K562 (cell line): ENCODE measurements at regions not wholly inside any gene's neighbourhood (a gene's known extent, or its start where the extent isn't known, plus 50 kb on each side); places are given as distances from the start of the nearest gene placed in this dataset.

Experiments used
- ELF1 ChIP-seq: fragments of 200-800 bp; sonication (Bioruptor generic); IDR thresholded peaks from 2 replicates; pipeline ENCODE4 v1.6.1; 2016; ENCODE audit warnings: missing genetic modification characterization, missing compliant biosample characterization
- EP300 ChIP-seq: IDR thresholded peaks from 2 replicates; pipeline ENCODE4 v1.6.1; 2012; ENCODE audit warnings: low read length, improper control_type of control experiment
- IRF2 ChIP-seq: sonication (generic); formaldehyde crosslinking; IDR thresholded peaks from 2 replicates; pipeline ENCODE4 v1.8.1; 2022; ENCODE audit warnings: mild to moderate bottlenecking, missing genetic modification reagents
- MEF2A ChIP-seq: IDR thresholded peaks from 2 replicates; pipeline ENCODE4 v1.6.1; 2011; ENCODE audit warnings: low read depth, mild to moderate bottlenecking, low read length, moderate library complexity; ENCODE audit not compliant: control insufficient read depth
- MXD1 ChIP-seq: fragments of 250-450 bp; sonication (Bioruptor Pico); IDR thresholded peaks from 2 replicates; pipeline ENCODE4 v1.8.0; 2021; ENCODE audit warnings: borderline replicate concordance, mild to moderate bottlenecking, moderate library complexity; ENCODE audit not compliant: poor library complexity, severe bottlenecking
- POLR2B ChIP-seq: fragments of 450-650 bp; IDR thresholded peaks from 2 replicates; pipeline ENCODE4 v1.6.1; 2018; ENCODE audit warnings: low read depth; ENCODE audit not compliant: partially characterized antibody
- REST ChIP-seq, 2 experiments: fragments of 450-650 bp; formaldehyde crosslinking in 1 of 2; IDR thresholded peaks; 2 replicates each; pipeline versions ENCODE4 v1.4.0 to v1.6.1; 2014 to 2020; ENCODE audit warnings: mild to moderate bottlenecking in 2 of 2, borderline replicate concordance in 1 of 2, low read depth in 1 of 2
- RNF2 ChIP-seq: sonication (generic); IDR thresholded peaks from 2 replicates; pipeline ENCODE4 v1.6.1; 2016
- SRSF7 ChIP-seq: fragments of 200-400 bp; formaldehyde crosslinking; optimal IDR thresholded peaks from 2 replicates; pipeline ENCODE3; 2017; ENCODE audit warnings: mild to moderate bottlenecking, low read depth, low read length
- TCF3 ChIP-seq: sonication (generic); formaldehyde crosslinking; IDR thresholded peaks from 2 replicates; pipeline ENCODE4 v1.4.0; 2020; ENCODE audit warnings: mild to moderate bottlenecking, missing genetic modification reagents
- ZBTB40 ChIP-seq, 2 experiments: fragments of 450-650 bp in 1 of 2; sonication (generic) in 1 of 2; formaldehyde crosslinking in 1 of 2; IDR thresholded peaks; 2 replicates each; pipeline versions ENCODE4 v1.7.1 to v1.9.0; 2016 to 2022; ENCODE audit warnings: inconsistent platforms in 1 of 2, mild to moderate bottlenecking in 1 of 2, missing genetic modification reagents in 1 of 2
- ZNF263 ChIP-seq: sonication (generic); formaldehyde crosslinking; IDR thresholded peaks from 2 replicates; pipeline ENCODE4 v1.8.0; 2022; ENCODE audit warnings: mild to moderate bottlenecking, missing genetic modification reagents, borderline replicate concordance
- TF ChIP-seq, protein P1 (sequence below): fragments of 200-400 bp; formaldehyde crosslinking; IDR thresholded peaks from 2 replicates; pipeline ENCODE4 v1.6.1; 2017; ENCODE audit warnings: mild to moderate bottlenecking, low read depth, low read length, moderate library complexity

- TF ChIP-seq MXD1 (CRISPR knock-in tag), result no peak
- no peak for TF ChIP-seq ZBTB40 (IDR thresholded peaks at IDR 0.05)
- TF ChIP-seq ZBTB40 (CRISPR knock-in tag; IDR thresholded peaks at IDR 0.05), result no peak
- TF ChIP-seq ELF1 (tag), result no peak
- no peak for TF ChIP-seq SRSF7
- TF ChIP-seq EP300, result no peak
- no peak for TF ChIP-seq MEF2A
- TF ChIP-seq POLR2B, result no peak
- TF ChIP-seq IRF2 (CRISPR knock-in tag), result no peak
- TF ChIP-seq REST (IDR thresholded peaks at IDR 0.05; ENCODE audit: borderline replicate concordance), result no peak
- TF ChIP-seq REST (CRISPR knock-in tag; IDR thresholded peaks at IDR 0.05; ENCODE audit: low read depth), result no peak
- TF ChIP-seq RNF2, result no peak
- TF ChIP-seq TCF3 (CRISPR knock-in tag), result no peak
- TF ChIP-seq, protein P1, sequence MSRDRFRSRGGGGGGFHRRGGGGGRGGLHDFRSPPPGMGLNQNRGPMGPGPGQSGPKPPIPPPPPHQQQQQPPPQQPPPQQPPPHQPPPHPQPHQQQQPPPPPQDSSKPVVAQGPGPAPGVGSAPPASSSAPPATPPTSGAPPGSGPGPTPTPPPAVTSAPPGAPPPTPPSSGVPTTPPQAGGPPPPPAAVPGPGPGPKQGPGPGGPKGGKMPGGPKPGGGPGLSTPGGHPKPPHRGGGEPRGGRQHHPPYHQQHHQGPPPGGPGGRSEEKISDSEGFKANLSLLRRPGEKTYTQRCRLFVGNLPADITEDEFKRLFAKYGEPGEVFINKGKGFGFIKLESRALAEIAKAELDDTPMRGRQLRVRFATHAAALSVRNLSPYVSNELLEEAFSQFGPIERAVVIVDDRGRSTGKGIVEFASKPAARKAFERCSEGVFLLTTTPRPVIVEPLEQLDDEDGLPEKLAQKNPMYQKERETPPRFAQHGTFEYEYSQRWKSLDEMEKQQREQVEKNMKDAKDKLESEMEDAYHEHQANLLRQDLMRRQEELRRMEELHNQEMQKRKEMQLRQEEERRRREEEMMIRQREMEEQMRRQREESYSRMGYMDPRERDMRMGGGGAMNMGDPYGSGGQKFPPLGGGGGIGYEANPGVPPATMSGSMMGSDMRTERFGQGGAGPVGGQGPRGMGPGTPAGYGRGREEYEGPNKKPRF, result no peak
- TF ChIP-seq ZNF263 (CRISPR knock-in tag), result no peak
Measured at GRCh38 chr1:56033321-56034037, 545.9 kb downstream of the PLPP3 start.
